ENCODE measurements at regions not wholly inside any gene's neighbourhood (a gene's known extent, or its start where the extent isn't known, plus 50 kb on each side); places are given as distances from the start of the nearest gene placed in this dataset.
A peak's percentile ranks its signal among the peaks of the same experiment; 100 is the strongest.

DNA sequence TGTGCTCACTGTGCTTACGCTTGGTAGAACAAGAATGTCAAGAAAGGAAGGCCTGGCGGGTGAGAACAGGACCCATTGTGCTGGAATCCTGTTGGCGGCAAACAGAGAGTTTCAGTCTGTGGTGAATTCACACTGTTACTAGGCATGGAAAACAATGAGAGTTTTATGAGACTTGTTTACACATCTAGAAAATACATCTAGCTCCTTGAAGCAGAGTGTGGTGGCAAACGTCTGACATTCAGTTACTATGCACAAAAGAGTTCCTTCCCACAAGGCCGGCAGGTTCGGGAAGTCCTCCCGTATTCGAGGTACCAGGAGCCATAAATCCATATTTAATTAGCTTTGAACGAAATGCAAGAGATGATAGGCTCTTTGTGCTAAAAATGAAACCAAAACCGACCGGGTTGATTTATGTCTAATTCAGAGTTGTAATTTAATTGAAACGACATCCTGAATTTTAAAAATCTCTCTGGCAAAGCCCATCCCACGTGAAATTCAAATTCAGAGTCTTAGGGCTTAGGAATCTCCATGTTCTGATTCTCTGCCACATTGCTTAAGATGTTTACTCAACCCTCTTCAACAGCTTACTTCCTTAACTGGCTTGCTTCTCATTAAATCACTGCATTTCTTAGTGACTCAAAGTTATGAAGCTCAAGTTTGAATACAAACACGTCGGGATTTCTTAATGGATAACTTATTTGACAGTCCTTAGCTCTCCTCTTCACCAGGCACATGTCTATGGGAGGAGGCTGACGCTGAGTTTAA, 299.9 kb upstream of the PITRM1 start:
- Histone ChIP-seq H3K4me2 (ENCODE audit: low read length) (peak overlapping the region; percentile 63), H2AFZ (ENCODE audit: low read length) (peak overlapping the region; percentile 72), H3K4me3 (ENCODE audit: low read length) (peak overlapping the region; percentile 24), H3K27me3 (ENCODE audit: low read length) (no peaks in the 10 kb centered on the region), H3K27ac (ENCODE audit: low read length) (peak overlapping the region; percentile 63), H3K9me3 (ENCODE audit: low read length) (no peaks in the 10 kb centered on the region), H3K9ac (ENCODE audit: low read length) (peak overlapping the region; percentile 43), H3K36me3 (ENCODE audit: low read depth, low read length) (no peaks in the 10 kb centered on the region), H3K4me1 (ENCODE audit: insufficient read depth, low read length) (peaks cover 43% of the 10 kb centered on the region), H3K9me2 (replicated peaks; ENCODE audit: low read length) (no peaks in the 10 kb centered on the region), H3K79me2 (ENCODE audit: low read length) (no peaks in the 10 kb centered on the region), H3F3A (ENCODE audit: low read length, unreplicated experiment) (no peaks in the 10 kb centered on the region), H4K20me1 (ENCODE audit: low read length) (no peaks in the 10 kb centered on the region)
- ATAC-seq, result no peak; the same call in 1 of the 2 replicates
- POLR2A ChIA-PET (ENCODE audit: unreplicated experiment), result interaction anchor here (0.6 to 1.0 kb wide), 3 partner anchors 67 to 338 kb away, joined by 3 to 12 read pairs (median 8); partner anchors contain the start of gene KLF6
- CTCF ChIA-PET, result interaction anchor here (0.7 kb wide), 1 partner anchor 173 kb away, joined by 8 read pairs; no protein-coding TSS in a partner anchor
- TF ChIP-seq EZH2 (IDR thresholded peaks at IDR 0.05; ENCODE audit: low read length, unreplicated experiment), result no peak
- no peak for TF ChIP-seq EZH2phosphoT487 (IDR thresholded peaks at IDR 0.05; ENCODE audit: borderline replicate concordance, low read length)
- TF ChIP-seq, protein P1, sequence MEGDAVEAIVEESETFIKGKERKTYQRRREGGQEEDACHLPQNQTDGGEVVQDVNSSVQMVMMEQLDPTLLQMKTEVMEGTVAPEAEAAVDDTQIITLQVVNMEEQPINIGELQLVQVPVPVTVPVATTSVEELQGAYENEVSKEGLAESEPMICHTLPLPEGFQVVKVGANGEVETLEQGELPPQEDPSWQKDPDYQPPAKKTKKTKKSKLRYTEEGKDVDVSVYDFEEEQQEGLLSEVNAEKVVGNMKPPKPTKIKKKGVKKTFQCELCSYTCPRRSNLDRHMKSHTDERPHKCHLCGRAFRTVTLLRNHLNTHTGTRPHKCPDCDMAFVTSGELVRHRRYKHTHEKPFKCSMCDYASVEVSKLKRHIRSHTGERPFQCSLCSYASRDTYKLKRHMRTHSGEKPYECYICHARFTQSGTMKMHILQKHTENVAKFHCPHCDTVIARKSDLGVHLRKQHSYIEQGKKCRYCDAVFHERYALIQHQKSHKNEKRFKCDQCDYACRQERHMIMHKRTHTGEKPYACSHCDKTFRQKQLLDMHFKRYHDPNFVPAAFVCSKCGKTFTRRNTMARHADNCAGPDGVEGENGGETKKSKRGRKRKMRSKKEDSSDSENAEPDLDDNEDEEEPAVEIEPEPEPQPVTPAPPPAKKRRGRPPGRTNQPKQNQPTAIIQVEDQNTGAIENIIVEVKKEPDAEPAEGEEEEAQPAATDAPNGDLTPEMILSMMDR (conservative IDR thresholded peaks at IDR 0.05; ENCODE audit: low read depth, low read length), result no peak
- no TSS peak for BruUV-seq (replicated peaks)
- peak; percentile 27 for DNase-seq
- intact Hi-C loops (cut with micrococcal nuclease), result no loop called here

- no peaks in the 10 kb centered on the region for H3K9me3 ChIP-seq (ENCODE audit: low read length)
- no peaks in the 10 kb centered on the region for H4K20me1 ChIP-seq (ENCODE audit: low read length)
- intact Hi-C loops (cut with micrococcal nuclease), result no loop called here
- POLR2A ChIA-PET (ENCODE audit: unreplicated experiment), result interaction anchor here (0.6 kb wide), 1 partner anchor 338 kb away, joined by 12 read pairs; no protein-coding TSS in a partner anchor
- ATAC-seq, result no peak
- no peaks in the 10 kb centered on the region for H3K36me3 ChIP-seq (ENCODE audit: low read depth, low read length)
- H3F3A ChIP-seq (ENCODE audit: low read length, unreplicated experiment), result no peaks in the 10 kb centered on the region
- peak overlapping the region; percentile 24; the same call in 1 of the 2 replicates for H3K4me3 ChIP-seq (ENCODE audit: low read length)
- H3K27me3 ChIP-seq (ENCODE audit: low read length), result no peaks in the 10 kb centered on the region
- no peaks in the 10 kb centered on the region for H3K79me2 ChIP-seq (ENCODE audit: low read length)
- CTCF ChIA-PET, result interaction anchor here (0.7 kb wide), 1 partner anchor 173 kb away, joined by 8 read pairs; no protein-coding TSS in a partner anchor
- no peak for TF ChIP-seq EZH2 (IDR thresholded peaks at IDR 0.05; ENCODE audit: low read length, unreplicated experiment)
- TF ChIP-seq, protein P1 (conservative IDR thresholded peaks at IDR 0.05; ENCODE audit: low read depth, low read length), result no peak
- no peak for TF ChIP-seq EZH2phosphoT487 (IDR thresholded peaks at IDR 0.05; ENCODE audit: borderline replicate concordance, low read length)
- DNase-seq, result no peak
- BruUV-seq (replicated peaks), result no TSS peak
- H3K9ac ChIP-seq (ENCODE audit: low read length), result peak overlapping the region; percentile 12; the same call in 1 of the 2 replicates
- H3K4me1 ChIP-seq (ENCODE audit: insufficient read depth, low read length), result peaks cover 46% of the 10 kb centered on the region
- H3K4me2 ChIP-seq (ENCODE audit: low read length), result peak overlapping the region; percentile 63
- H3K27ac ChIP-seq (ENCODE audit: low read length), result peak overlapping the region; percentile 63
- no peaks in the 10 kb centered on the region for H3K9me2 ChIP-seq (replicated peaks; ENCODE audit: low read length)
- H2AFZ ChIP-seq (ENCODE audit: low read length), result peak overlapping the region; percentile 72
These were observed 299.3 kb upstream of the PITRM1 start for GRCh38 chr10:3471927-3472286.

DNA sequence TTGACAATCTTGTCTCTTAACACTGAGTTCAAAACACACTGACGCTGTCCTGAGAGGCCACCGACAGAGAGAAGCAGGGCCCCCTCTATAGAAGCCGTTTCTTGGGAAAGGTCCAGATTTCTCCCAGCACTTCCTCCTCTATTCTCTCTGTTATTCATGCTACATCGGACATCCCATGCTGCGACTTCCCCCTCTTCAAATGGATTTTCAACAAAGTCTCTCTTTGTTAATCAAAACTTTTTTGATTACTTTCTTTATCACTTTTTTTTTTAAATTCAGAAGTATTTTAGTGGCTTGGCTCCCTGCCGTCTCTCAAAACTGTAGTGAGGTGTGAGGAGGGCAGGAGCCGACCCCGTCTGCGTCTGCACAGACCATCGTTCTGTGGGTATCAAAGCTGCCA, 298.9 kb upstream of the PITRM1 start:
- Histone ChIP-seq H3K4me1 (ENCODE audit: insufficient read depth, low read length) (peaks cover 48% of the 10 kb centered on the region), H2AFZ (ENCODE audit: low read length) (no peak overlapping the region), H3K36me3 (ENCODE audit: low read depth, low read length) (no peaks in the 10 kb centered on the region), H3K79me2 (ENCODE audit: low read length) (no peaks in the 10 kb centered on the region), H3K9me2 (replicated peaks; ENCODE audit: low read length) (no peaks in the 10 kb centered on the region), H3K9ac (ENCODE audit: low read length) (no peak overlapping the region), H3F3A (ENCODE audit: low read length, unreplicated experiment) (no peaks in the 10 kb centered on the region), H3K4me2 (ENCODE audit: low read length) (no peak overlapping the region), H3K9me3 (ENCODE audit: low read length) (no peaks in the 10 kb centered on the region), H3K27me3 (ENCODE audit: low read length) (no peaks in the 10 kb centered on the region), H3K27ac (ENCODE audit: low read length) (peak overlapping the region; percentile 63; the same call in 1 of the 2 replicates), H4K20me1 (ENCODE audit: low read length) (no peaks in the 10 kb centered on the region), H3K4me3 (ENCODE audit: low read length) (no peak overlapping the region)
- ChIA-PET POLR2A (ENCODE audit: unreplicated experiment) (no interaction called here), CTCF (no interaction called here)
- intact Hi-C loops (cut with micrococcal nuclease), result no loop called here
- TF ChIP-seq EZH2phosphoT487 (IDR thresholded peaks at IDR 0.05; ENCODE audit: borderline replicate concordance, low read length) (no peak), EZH2 (IDR thresholded peaks at IDR 0.05; ENCODE audit: low read length, unreplicated experiment) (no peak)
- TF ChIP-seq, protein P1 (conservative IDR thresholded peaks at IDR 0.05; ENCODE audit: low read depth, low read length), result no peak
- ATAC-seq (no peak), DNase-seq (no peak)
- no TSS peak for BruUV-seq (replicated peaks)

All from PC-3 (cell line).